ENCODE measurements at regions not wholly inside any gene's neighbourhood (a gene's known extent, or its start where the extent isn't known, plus 50 kb on each side); places are given as distances from the start of the nearest gene placed in this dataset.

GRCh38 chr7:3135626-3136025 lies 92.0 kb upstream of the CARD11 start:
- 55% methylated on average over 6 of the region's 6 CpGs for WGBS (ENCODE audit: low lambda C conversion rate)
- no peaks in the 10 kb centered on the region for H3F3A ChIP-seq (replicated peaks; ENCODE audit: insufficient read depth)
- H3K4me3 ChIP-seq (ENCODE audit: low read depth in 2 of 2, low read length in 1 of 2) = no peak overlapping the region
- H3K9me2 ChIP-seq = no peaks in the 10 kb centered on the region
- H3K9ac ChIP-seq = no peak overlapping the region
- H2AFZ ChIP-seq (ENCODE audit: low read depth) = no peak overlapping the region
- H3K27me3 ChIP-seq (ENCODE audit: insufficient read depth) = no peaks in the 10 kb centered on the region
- H3K27ac ChIP-seq (ENCODE audit: low read depth in 2 of 2, low read length in 1 of 2) = no peak overlapping the region
- H3K4me1 ChIP-seq (ENCODE audit: control insufficient read depth in 1 of 2, insufficient read depth in 2 of 2, low read depth in 1 of 2, low read length in 1 of 2) = no peaks in the 10 kb centered on the region; a peak in 1 of 4 replicates
- TF ChIP-seq CTCF (IDR thresholded peaks at IDR 0.05) (no peak), MEF2A (IDR thresholded peaks at IDR 0.05; ENCODE audit: borderline replicate concordance, low read depth) (no peak), YY1 (IDR thresholded peaks at IDR 0.05; ENCODE audit: low read depth) (no peak), NFIC (IDR thresholded peaks at IDR 0.05; ENCODE audit: borderline replicate concordance) (no peak), MXI1 (IDR thresholded peaks at IDR 0.05; ENCODE audit: low read depth, low read length) (no peak), NRF1 (IDR thresholded peaks at IDR 0.05; ENCODE audit: low read depth, low read length) (no peak), RXRA (IDR thresholded peaks at IDR 0.05; ENCODE audit: borderline replicate concordance, low read depth) (no peak)
- no peak for DNase-seq
- ChIA-PET CTCF (interaction anchor here (1.2 to 1.8 kb wide), 3 partner anchors 13 to 214 kb away, joined by 3 to 4 read pairs (median 3); no protein-coding TSS in a partner anchor), POLR2A (no interaction called here)
- no peaks in the 10 kb centered on the region for H4K20me1 ChIP-seq (ENCODE audit: insufficient read depth)
- H3K79me2 ChIP-seq (ENCODE audit: insufficient read depth) = no peaks in the 10 kb centered on the region
- no peaks in the 10 kb centered on the region; the same call in 1 of the 2 replicates for H3K9me3 ChIP-seq
- no peaks in the 10 kb centered on the region for H3K36me3 ChIP-seq (replicated peaks in 1 of 2; ENCODE audit: control insufficient read depth in 1 of 2, insufficient read depth in 2 of 2, low read length in 1 of 2)
- H3K4me2 ChIP-seq = no peak overlapping the region

- ChIA-PET CTCF (no interaction called here), POLR2A (no interaction called here)
- 63% methylated on average over 6 of the region's 6 CpGs for WGBS (ENCODE audit: low lambda C conversion rate)
- Histone ChIP-seq H3K27me3 (ENCODE audit: insufficient read depth) (no peaks in the 10 kb centered on the region), H3K4me2 (no peak overlapping the region), H3K27ac (ENCODE audit: low read depth in 2 of 2, low read length in 1 of 2) (no peak overlapping the region), H3K79me2 (ENCODE audit: insufficient read depth) (no peaks in the 10 kb centered on the region), H3K9ac (no peak overlapping the region), H3K4me3 (ENCODE audit: low read depth in 2 of 2, low read length in 1 of 2) (no peak overlapping the region), H3K36me3 (replicated peaks in 1 of 2; ENCODE audit: control insufficient read depth in 1 of 2, insufficient read depth in 2 of 2, low read length in 1 of 2) (no peaks in the 10 kb centered on the region), H2AFZ (ENCODE audit: low read depth) (no peak overlapping the region), H3F3A (replicated peaks; ENCODE audit: insufficient read depth) (no peaks in the 10 kb centered on the region), H3K9me2 (no peaks in the 10 kb centered on the region), H3K4me1 (ENCODE audit: control insufficient read depth in 1 of 2, insufficient read depth in 2 of 2, low read depth in 1 of 2, low read length in 1 of 2) (peaks cover 0 to 3% of the 10 kb centered on the region in 2 experiments; a peak in 1 of 4 replicates), H4K20me1 (ENCODE audit: insufficient read depth) (no peaks in the 10 kb centered on the region), H3K9me3 (no peaks in the 10 kb centered on the region)
- TF ChIP-seq TCF12 (IDR thresholded peaks at IDR 0.05) (no peak), RCOR1 (IDR thresholded peaks at IDR 0.05; ENCODE audit: low read length) (no peak), EP300 (IDR thresholded peaks at IDR 0.05; ENCODE audit: borderline replicate concordance in 1 of 2, low read depth in 1 of 2, low read length in 1 of 2) (no peak), ELF1 (IDR thresholded peaks at IDR 0.05) (no peak), SMC3 (IDR thresholded peaks at IDR 0.05; ENCODE audit: low read depth, low read length) (no peak), POLR2AphosphoS5 (IDR thresholded peaks at IDR 0.05; ENCODE audit: low read depth, low read length) (no peak), NRF1 (IDR thresholded peaks at IDR 0.05; ENCODE audit: low read depth, low read length) (no peak), CTCF (IDR thresholded peaks at IDR 0.05) (no peak), CHD2 (IDR thresholded peaks at IDR 0.05; ENCODE audit: low read length, partially characterized antibody) (no peak), GATA2 (CRISPR knock-in tag; IDR thresholded peaks at IDR 0.05) (no peak), RXRA (IDR thresholded peaks at IDR 0.05; ENCODE audit: borderline replicate concordance, low read depth) (no peak), FOSL2 (IDR thresholded peaks at IDR 0.05; ENCODE audit: borderline replicate concordance, low read depth) (no peak), TAF1 (IDR thresholded peaks at IDR 0.05; ENCODE audit: borderline replicate concordance, low read depth, low read length) (no peak), FOXJ3 (CRISPR knock-in tag; IDR thresholded peaks at IDR 0.05) (no peak)
- DNase-seq = no peak
Measured at GRCh38 chr7:3138206-3138605, 94.5 kb upstream of the CARD11 start.
